ENCODE measurements at regions not wholly inside any gene's neighbourhood (a gene's known extent, or its start where the extent isn't known, plus 50 kb on each side); places are given as distances from the start of the nearest gene placed in this dataset.

- H3K27me3 ChIP-seq = peaks cover 0 to 48% (median 6%) of the 10 kb centered on the region in 3 donors
- 97 to 98% methylated on average over 1 of the region's 1 CpG for WGBS, 2 donors
- intact Hi-C loops (cut with DNase I) = no loop called here
Observed at GRCh38 chr9:93812410-93812668, 142.8 kb downstream of the BARX1 start.

GRCh38 chr9:93810028-93810971 lies 144.9 kb downstream of the BARX1 start:
- intact Hi-C loops (cut with DNase I) = no loop called here
- Histone ChIP-seq H3K27ac (no peak overlapping the region), H3K36me3 (no peaks in the 10 kb centered on the region), H3K4me1 (no peaks in the 10 kb centered on the region), H3K9me3 (peaks cover 0 to under 1% (median 0%) of the 10 kb centered on the region in 4 donors), H3K27me3 (peaks cover 0 to 45% (median 6%) of the 10 kb centered on the region in 3 donors), H3K4me3 (no peak overlapping the region)
- no peak for TF ChIP-seq EP300 (IDR thresholded peaks at IDR 0.05)
- TF ChIP-seq POLR2A (IDR thresholded peaks at IDR 0.05) = no peak
- TF ChIP-seq, protein P1, sequence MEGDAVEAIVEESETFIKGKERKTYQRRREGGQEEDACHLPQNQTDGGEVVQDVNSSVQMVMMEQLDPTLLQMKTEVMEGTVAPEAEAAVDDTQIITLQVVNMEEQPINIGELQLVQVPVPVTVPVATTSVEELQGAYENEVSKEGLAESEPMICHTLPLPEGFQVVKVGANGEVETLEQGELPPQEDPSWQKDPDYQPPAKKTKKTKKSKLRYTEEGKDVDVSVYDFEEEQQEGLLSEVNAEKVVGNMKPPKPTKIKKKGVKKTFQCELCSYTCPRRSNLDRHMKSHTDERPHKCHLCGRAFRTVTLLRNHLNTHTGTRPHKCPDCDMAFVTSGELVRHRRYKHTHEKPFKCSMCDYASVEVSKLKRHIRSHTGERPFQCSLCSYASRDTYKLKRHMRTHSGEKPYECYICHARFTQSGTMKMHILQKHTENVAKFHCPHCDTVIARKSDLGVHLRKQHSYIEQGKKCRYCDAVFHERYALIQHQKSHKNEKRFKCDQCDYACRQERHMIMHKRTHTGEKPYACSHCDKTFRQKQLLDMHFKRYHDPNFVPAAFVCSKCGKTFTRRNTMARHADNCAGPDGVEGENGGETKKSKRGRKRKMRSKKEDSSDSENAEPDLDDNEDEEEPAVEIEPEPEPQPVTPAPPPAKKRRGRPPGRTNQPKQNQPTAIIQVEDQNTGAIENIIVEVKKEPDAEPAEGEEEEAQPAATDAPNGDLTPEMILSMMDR (IDR thresholded peaks at IDR 0.05) = no peak
- no peak for TF ChIP-seq POLR2AphosphoS5 (IDR thresholded peaks at IDR 0.05)
- no peak for DNase-seq
- WGBS, 2 donors = 61 to 82% methylated on average over 45 of the region's 45 CpGs

More at GRCh38 chr9:93812410-93812668, 142.8 kb downstream of the BARX1 start:
- Histone ChIP-seq H3K27ac (no peak overlapping the region), H3K4me3 (no peak overlapping the region), H3K36me3 (no peaks in the 10 kb centered on the region), H3K4me1 (no peaks in the 10 kb centered on the region), H3K9me3 (no peaks in the 10 kb centered on the region)
- no peak for DNase-seq
- TF ChIP-seq POLR2AphosphoS5 (IDR thresholded peaks at IDR 0.05) = no peak
- TF ChIP-seq EP300 (IDR thresholded peaks at IDR 0.05) = no peak
- TF ChIP-seq, protein P1 (IDR thresholded peaks at IDR 0.05) = no peak
- no peak for TF ChIP-seq POLR2A (IDR thresholded peaks at IDR 0.05)

DNA sequence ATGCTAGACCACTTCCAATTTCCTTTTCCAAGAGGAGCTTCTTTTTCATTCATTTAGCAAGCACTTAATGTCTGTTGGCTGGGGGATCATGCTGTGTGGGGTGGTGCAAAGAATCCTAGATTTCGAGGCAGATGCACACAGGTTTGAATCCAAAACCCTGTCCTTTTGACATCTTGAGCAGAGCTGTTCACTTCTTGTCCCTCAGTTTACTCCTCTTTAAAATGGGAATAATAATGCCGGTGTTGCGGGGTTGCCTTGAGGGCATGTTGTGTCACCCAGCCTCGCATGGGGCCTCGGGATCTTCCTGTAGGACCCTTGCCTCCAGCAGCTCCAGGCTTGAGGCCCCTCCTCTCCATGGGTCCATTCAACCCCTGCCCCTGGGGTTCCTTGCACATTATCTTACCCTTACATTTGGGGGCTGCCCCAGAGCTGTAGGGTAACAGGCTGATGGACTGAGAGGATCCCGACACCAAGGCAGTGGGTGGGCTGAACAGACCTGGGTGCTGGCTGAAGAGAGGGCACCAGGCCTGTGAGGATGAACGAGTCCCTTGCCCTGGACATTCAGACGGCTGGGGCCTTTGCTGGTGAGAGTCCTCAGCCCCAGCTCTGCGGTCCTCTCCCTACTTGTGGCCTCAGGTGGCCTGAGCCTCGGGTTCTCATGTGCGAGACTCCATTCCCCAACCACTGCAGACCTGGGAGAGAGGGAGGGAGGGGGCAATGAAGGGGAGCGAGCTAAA lies 145.8 kb downstream of the BARX1 start:
- TF ChIP-seq EP300 (IDR thresholded peaks at IDR 0.05) = no peak
- TF ChIP-seq POLR2AphosphoS5 (IDR thresholded peaks at IDR 0.05) = no peak
- TF ChIP-seq POLR2A (IDR thresholded peaks at IDR 0.05) = no peak
- TF ChIP-seq, protein P1 (IDR thresholded peaks at IDR 0.05) = no peak
- intact Hi-C loops (cut with DNase I) = no loop called here
- Histone ChIP-seq H3K27me3 (peaks cover 0 to 38% (median 6%) of the 10 kb centered on the region in 3 donors), H3K9me3 (peaks cover 0 to 4% (median 0%) of the 10 kb centered on the region in 4 donors), H3K36me3 (no peaks in the 10 kb centered on the region), H3K27ac (no peak overlapping the region), H3K4me1 (no peaks in the 10 kb centered on the region), H3K4me3 (no peak overlapping the region)
- DNase-seq = no peak
- WGBS, 2 donors = 91 to 92% methylated on average over 12 of the region's 12 CpGs

DNA sequence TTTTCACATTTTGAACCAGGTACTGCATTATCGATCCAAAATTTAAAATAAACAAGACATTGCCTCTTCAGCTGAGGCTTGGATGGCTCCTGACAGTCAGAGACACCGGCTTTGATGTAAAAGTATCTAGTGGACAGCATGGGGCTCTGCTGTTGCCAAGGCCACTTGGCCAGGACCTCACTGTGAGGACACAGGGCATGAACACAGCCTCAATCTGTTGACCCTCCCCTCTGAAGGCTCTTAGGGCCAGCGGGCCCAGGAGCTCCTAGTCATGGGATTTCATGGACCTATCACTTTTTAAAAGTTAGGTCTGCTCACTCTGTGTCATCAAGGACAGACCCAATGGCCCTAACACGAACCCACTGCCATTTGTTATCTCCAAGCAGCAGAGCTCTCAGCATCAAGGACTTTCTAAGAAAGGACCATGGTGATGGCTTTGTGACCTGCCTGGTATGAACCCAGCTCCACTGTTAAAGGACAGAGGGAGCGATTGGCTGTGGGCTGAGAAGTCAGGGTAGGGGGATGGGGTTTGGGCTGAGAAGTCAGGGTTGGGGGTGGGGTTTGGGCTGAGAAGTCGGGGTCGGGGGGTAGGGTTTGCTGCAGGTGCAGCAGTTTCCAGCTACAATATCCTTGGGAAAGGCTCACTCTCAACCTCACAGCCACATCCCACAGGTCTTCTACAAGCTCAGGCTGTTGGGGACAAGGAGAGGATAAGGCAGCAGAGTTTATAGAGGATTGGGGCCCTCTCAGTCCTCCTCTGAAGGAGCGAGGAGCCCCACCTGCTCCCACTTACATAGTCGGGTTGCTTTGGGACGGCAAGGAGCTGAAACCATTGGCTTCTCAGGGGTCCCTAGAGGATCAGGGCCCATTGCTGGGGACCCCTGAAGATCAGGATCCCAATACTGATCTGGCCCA lies 146.8 kb downstream of the BARX1 start:
- Histone ChIP-seq H3K27me3 (peaks cover 0 to 31% (median 6%) of the 10 kb centered on the region in 3 donors), H3K36me3 (no peaks in the 10 kb centered on the region), H3K9me3 (peaks cover 0 to 4% (median 0%) of the 10 kb centered on the region in 4 donors), H3K4me3 (no peak overlapping the region), H3K4me1 (no peaks in the 10 kb centered on the region), H3K27ac (no peak overlapping the region)
- DNase-seq = no peak
- no peak for TF ChIP-seq EP300 (IDR thresholded peaks at IDR 0.05)
- TF ChIP-seq, protein P1 (IDR thresholded peaks at IDR 0.05) = no peak
- no peak for TF ChIP-seq POLR2A (IDR thresholded peaks at IDR 0.05)
- TF ChIP-seq POLR2AphosphoS5 (IDR thresholded peaks at IDR 0.05) = no peak
- WGBS, 2 donors = 83 to 90% methylated on average over 10 of the region's 10 CpGs
- intact Hi-C loops (cut with DNase I) = no loop called here
